MM.1S (cell line): ENCODE measurements at regions not wholly inside any gene's neighbourhood (a gene's known extent, or its start where the extent isn't known, plus 50 kb on each side); places are given as distances from the start of the nearest gene placed in this dataset.

ENCODE experiments used
- CTCF ChIP-seq: fragments of 300-600 bp; sonication (generic); IDR thresholded peaks from 2 replicates; pipeline ENCODE4 v1.5.1; 2016; ENCODE audit warnings: antibody characterized with exemption, low read length, mixed read lengths
- EZH2 ChIP-seq: fragments of 300-600 bp; sonication (generic); optimal IDR thresholded peaks from 2 replicates; pipeline ENCODE3; 2017; ENCODE audit warnings: low read depth, mild to moderate bottlenecking, antibody characterized with exemption, low read length, mixed read lengths
- EZH2phosphoT487 ChIP-seq: fragments of 300-600 bp; sonication (generic); IDR thresholded peaks from 2 replicates; pipeline ENCODE4 v1.6.1; 2018; ENCODE audit warnings: antibody characterized with exemption, low read length

- no peak for TF ChIP-seq EZH2
- TF ChIP-seq CTCF, result no peak
- TF ChIP-seq EZH2phosphoT487, result no peak
These were observed 63.0 kb downstream of the TMEM30B start for GRCh38 chr14:61218157-61218556.
